ENCODE measurements at regions not wholly inside any gene's neighbourhood (a gene's known extent, or its start where the extent isn't known, plus 50 kb on each side); places are given as distances from the start of the nearest gene placed in this dataset.

- no peak for TF ChIP-seq POLR2A (IDR thresholded peaks at IDR 0.05)
- no peak for TF ChIP-seq CTCF (IDR thresholded peaks at IDR 0.05)
- 80 to 96% methylated on average over 3 of the region's 3 CpGs for WGBS, 2 donors
- intact Hi-C loops (cut with DNase I; ENCODE audit: low total_unique reads) = no loop called here
Measured at GRCh38 chr5:157934600-157934999, 75.7 kb upstream of the CLINT1 start.

GRCh38 chr5:157933005-157933404, 74.1 kb upstream of the CLINT1 start:
- WGBS, 2 donors = 87 to 94% methylated on average over 5 of the region's 5 CpGs
- intact Hi-C loops (cut with DNase I; ENCODE audit: low total_unique reads) = no loop called here
- TF ChIP-seq CTCF (IDR thresholded peaks at IDR 0.05) (no peak), POLR2A (IDR thresholded peaks at IDR 0.05) (no peak)
- no peak overlapping the region for H3K4me3 ChIP-seq (ENCODE audit: low read depth, poor library complexity, severe bottlenecking)
- no peak for DNase-seq (ENCODE audit: low spot score in 2 of 2)

More at GRCh38 chr5:157934600-157934999, 75.7 kb upstream of the CLINT1 start:
- no peak overlapping the region for H3K4me3 ChIP-seq (ENCODE audit: low read depth, poor library complexity, severe bottlenecking)
- no peak for DNase-seq (ENCODE audit: low spot score in 2 of 2)

- no peak for TF ChIP-seq POLR2A (IDR thresholded peaks at IDR 0.05)
- TF ChIP-seq CTCF (IDR thresholded peaks at IDR 0.05) = no peak
- DNase-seq (ENCODE audit: low spot score in 2 of 2) = no peak
- intact Hi-C loops (cut with DNase I; ENCODE audit: low total_unique reads) = no loop called here
- no peak overlapping the region for H3K4me3 ChIP-seq (ENCODE audit: low read depth, poor library complexity, severe bottlenecking)
- WGBS, 2 donors = 43% methylated on average over 7 of the region's 7 CpGs
Measured at GRCh38 chr5:157930710-157931109, 71.8 kb upstream of the CLINT1 start.

DNA sequence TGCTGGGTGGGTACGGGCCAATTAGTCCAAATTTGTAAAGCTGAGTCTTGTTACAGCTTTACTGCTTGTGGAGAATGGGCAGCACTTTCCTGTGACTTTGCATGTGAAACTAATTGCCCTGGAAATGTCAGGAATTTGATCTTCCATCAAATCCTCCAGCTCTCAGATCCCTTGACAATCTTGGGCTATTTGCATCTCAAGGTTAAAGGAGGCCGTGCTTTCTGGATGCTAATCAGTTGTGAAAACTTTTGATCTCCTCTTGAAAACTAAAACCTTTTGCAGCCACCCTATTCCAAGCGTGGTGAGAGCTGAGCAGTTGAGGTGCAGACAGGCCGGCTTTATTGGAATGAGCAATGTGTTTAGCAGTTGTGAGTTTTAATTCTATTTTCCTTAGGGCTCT, 68.0 kb upstream of the CLINT1 start:
- intact Hi-C loops (cut with DNase I; ENCODE audit: low total_unique reads) = no loop called here
- 78 to 84% methylated on average over 4 of the region's 4 CpGs for WGBS, 2 donors
- H3K4me3 ChIP-seq (ENCODE audit: low read depth, poor library complexity, severe bottlenecking) = no peak overlapping the region

DNA sequence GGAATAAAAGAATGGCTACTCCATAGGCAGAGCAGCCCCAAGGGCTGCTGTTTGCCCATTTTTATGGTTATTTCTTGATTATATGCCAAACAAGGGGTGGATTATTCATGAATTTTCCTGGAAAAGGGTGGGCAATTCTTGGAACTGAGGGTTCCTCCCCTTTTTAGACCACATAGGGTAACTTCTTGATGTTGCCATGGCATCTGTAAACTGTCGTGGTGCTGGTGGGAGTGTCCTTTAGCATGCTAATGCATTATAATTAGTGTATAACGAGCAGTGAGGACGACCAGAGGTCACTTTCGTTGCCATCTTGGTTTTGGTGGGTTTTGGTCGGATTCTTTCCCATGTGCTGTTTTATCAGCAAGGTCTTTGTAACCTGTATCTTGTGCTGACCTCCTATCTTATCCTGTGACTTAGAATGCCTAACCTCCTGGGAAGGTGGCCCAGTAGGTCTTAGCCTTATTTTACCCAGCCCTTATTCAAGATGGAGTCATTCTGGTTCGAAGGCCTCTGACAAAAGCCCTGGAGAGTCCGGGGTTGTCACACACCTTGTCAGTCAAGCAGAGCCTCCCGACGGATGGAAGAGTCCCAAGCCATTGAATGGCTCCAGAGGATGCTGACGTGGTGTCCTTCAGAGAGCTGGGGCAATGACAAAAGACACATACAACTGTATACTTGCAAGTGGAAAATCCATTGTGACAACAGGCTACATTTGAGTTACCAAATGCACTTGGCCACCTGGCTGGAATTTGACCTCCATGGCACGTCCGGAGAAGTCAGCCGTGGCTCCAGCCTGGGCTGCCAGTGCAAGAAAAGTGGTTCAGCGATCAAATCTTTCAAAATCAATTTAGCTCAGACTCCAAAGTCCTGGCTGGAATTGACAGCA, 67.1 kb upstream of the CLINT1 start:
- DNase-seq (ENCODE audit: low spot score in 2 of 2) = no peak
- 86 to 92% methylated on average over 14 of the region's 14 CpGs for WGBS, 2 donors
- no peak overlapping the region for H3K4me3 ChIP-seq (ENCODE audit: low read depth, poor library complexity, severe bottlenecking)
- TF ChIP-seq POLR2A (IDR thresholded peaks at IDR 0.05) (no peak), CTCF (IDR thresholded peaks at IDR 0.05) (no peak)
- intact Hi-C loops (cut with DNase I; ENCODE audit: low total_unique reads) = no loop called here

More for the DNA sequence above, 68.0 kb upstream of the CLINT1 start:
- DNase-seq (ENCODE audit: low spot score in 2 of 2) = no peak
- TF ChIP-seq CTCF (IDR thresholded peaks at IDR 0.05) (no peak), POLR2A (IDR thresholded peaks at IDR 0.05) (no peak)

Data from lower leg skin (tissue), 4 donors.